ENCODE measurements at regions not wholly inside any gene's neighbourhood (a gene's known extent, or its start where the extent isn't known, plus 50 kb on each side); places are given as distances from the start of the nearest gene placed in this dataset.

DNA sequence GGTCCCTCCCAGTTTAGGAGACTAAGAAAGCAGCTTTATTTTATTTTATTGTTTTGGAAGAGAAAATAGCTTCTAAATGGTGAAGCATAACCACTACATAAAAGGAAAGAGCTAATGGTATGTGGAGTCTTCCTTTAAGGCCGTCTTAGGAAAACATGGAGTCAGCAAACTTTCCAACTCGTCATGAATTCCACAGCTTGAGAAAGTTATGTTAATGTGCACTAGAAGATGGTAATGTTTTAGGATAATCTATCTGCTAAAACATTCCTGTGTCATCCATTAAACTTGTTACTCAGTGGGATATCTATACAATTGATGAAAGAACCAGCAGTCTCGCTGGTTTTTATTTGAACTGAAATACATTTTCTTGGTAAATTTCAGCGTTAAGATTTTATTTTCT is 448.4 kb upstream of the SEL1L start:
- no peak overlapping the region for H3K4me3 ChIP-seq (ENCODE audit: control insufficient read depth, low read depth, low read length)
- DNase-seq (ENCODE audit: low read depth), result no peak
- TF ChIP-seq CTCF (IDR thresholded peaks at IDR 0.05; ENCODE audit: control insufficient read depth, insufficient read depth, low read depth, low read length, missing control alignments), result no peak

DNA sequence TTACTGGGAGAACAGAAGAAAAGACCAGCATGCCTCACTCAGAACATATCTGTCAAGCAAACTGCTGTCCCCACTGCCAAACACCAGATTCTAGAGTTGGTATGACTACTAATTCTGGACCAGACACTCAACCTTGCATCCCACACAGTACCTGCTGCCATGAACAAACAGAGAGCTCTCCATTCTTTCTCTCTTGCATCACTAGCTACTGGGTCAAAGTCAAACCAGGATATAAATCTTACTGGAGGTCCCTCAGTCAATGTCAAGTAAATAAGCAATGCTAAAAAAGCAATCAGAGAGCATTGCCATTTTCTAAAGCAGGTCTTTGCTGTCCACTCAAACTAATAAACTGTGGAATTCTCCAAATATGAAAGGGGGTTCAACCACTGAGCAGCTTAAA is 452.4 kb upstream of the SEL1L start:
- no peak for DNase-seq (ENCODE audit: low read depth)
- no peak for TF ChIP-seq CTCF (IDR thresholded peaks at IDR 0.05; ENCODE audit: control insufficient read depth, insufficient read depth, low read depth, low read length, missing control alignments)
- no peak overlapping the region for H3K4me3 ChIP-seq (ENCODE audit: control insufficient read depth, low read depth, low read length)

- H3K4me3 ChIP-seq (ENCODE audit: control insufficient read depth, low read depth, low read length), result no peak overlapping the region
- DNase-seq (ENCODE audit: low read depth), result no peak
- TF ChIP-seq CTCF (IDR thresholded peaks at IDR 0.05; ENCODE audit: control insufficient read depth, insufficient read depth, low read depth, low read length, missing control alignments), result no peak
Observed at GRCh38 chr14:81989211-81989610, 455.6 kb upstream of the SEL1L start.

DNA sequence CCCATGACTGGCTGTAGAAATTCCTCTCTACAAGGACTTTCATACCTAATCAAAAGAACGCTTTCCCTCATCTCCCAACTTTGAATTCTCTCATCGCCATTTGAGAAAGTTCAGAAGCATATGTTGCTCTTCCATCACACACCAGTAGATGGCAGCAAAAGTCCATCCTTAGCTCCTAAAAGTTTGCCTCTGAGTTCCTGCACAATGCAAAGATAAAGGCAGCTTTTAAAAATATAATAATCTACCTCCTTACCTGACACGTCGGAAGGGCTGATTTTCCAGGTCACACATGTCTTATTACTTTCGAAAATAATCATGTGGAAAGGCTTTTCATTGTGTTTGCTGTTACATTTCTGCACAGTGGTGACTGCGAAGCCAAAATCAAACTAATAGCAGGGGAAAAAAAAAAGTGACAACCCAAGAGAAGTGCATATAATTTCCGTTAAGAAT is 456.7 kb upstream of the SEL1L start:
- DNase-seq (ENCODE audit: low read depth), result no peak
- peak; percentile 84 for TF ChIP-seq CTCF (IDR thresholded peaks at IDR 0.05; ENCODE audit: control insufficient read depth, insufficient read depth, low read depth, low read length, missing control alignments)
- no peak overlapping the region for H3K4me3 ChIP-seq (ENCODE audit: control insufficient read depth, low read depth, low read length)

GRCh38 chr14:81991998-81992397 is 458.3 kb upstream of the SEL1L start:
- no peak for DNase-seq (ENCODE audit: low read depth)
- TF ChIP-seq CTCF (IDR thresholded peaks at IDR 0.05; ENCODE audit: control insufficient read depth, insufficient read depth, low read depth, low read length, missing control alignments), result peak; percentile 13
- no peak overlapping the region for H3K4me3 ChIP-seq (ENCODE audit: control insufficient read depth, low read depth, low read length)

GRCh38 chr14:81993432-81993831 is 459.8 kb upstream of the SEL1L start:
- DNase-seq (ENCODE audit: low read depth), result no peak
- no peak for TF ChIP-seq CTCF (IDR thresholded peaks at IDR 0.05; ENCODE audit: control insufficient read depth, insufficient read depth, low read depth, low read length, missing control alignments)
- H3K4me3 ChIP-seq (ENCODE audit: control insufficient read depth, low read depth, low read length), result no peak overlapping the region

DNA sequence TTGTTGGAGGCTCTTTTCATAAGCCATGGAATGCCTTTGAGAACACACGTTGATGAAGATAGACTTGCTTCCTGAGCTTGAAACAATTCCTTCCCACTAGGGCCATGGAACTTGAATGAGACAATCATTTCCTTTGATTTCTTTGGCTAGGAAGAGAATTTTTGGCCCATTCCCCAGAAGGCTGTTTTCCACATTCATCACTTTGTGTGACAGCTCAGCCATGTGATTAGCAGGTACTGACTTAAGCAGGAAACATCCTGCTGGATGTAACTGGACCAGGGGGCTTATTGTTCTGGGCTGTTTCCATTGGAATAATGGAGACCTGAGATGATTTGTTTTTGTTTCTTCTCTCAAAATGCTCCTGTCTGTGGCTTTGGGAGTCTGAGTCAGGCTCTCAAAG is 469.8 kb upstream of the SEL1L start:
- no peak overlapping the region for H3K4me3 ChIP-seq (ENCODE audit: control insufficient read depth, low read depth, low read length)
- TF ChIP-seq CTCF (IDR thresholded peaks at IDR 0.05; ENCODE audit: control insufficient read depth, insufficient read depth, low read depth, low read length, missing control alignments), result no peak
- DNase-seq (ENCODE audit: low read depth), result no peak
